Endothelial cell of umbilical vein (primary cell): ENCODE measurements at regions not wholly inside any gene's neighbourhood (a gene's known extent, or its start where the extent isn't known, plus 50 kb on each side); places are given as distances from the start of the nearest gene placed in this dataset.

ENCODE experiments used
- EZH2 ChIP-seq: IDR thresholded peaks from 2 replicates; pipeline ENCODE4 v1.6.1; 2012; ENCODE audit warnings: borderline replicate concordance, low read depth, mild to moderate bottlenecking, moderate library complexity, low read length, inconsistent platforms; ENCODE audit not compliant: severe bottlenecking
- FOS ChIP-seq: IDR thresholded peaks from 2 replicates; pipeline ENCODE4 v1.6.1; 2011; ENCODE audit warnings: mild to moderate bottlenecking, low read length, moderate library complexity, borderline replicate concordance; ENCODE audit not compliant: insufficient read depth
- GATA2 ChIP-seq: IDR thresholded peaks from 2 replicates; pipeline ENCODE4 v1.7.0; 2011; ENCODE audit warnings: low read depth, mild to moderate bottlenecking, moderate library complexity, mixed read lengths, low read length; ENCODE audit not compliant: insufficient read length, insufficient read depth
- MYC ChIP-seq: IDR thresholded peaks from one replicate; pipeline ENCODE4 v1.6.1; 2011; ENCODE audit warnings: mild to moderate bottlenecking, low read depth, low read length
- POLR2A ChIP-seq: IDR thresholded peaks from 2 replicates; pipeline ENCODE4 v1.6.1; 2012; ENCODE audit warnings: low read depth, mild to moderate bottlenecking, control low read depth, low read length
- POLR2AphosphoS5 ChIP-seq: IDR thresholded peaks from 2 replicates; pipeline ENCODE4 v1.6.1; 2012; ENCODE audit warnings: low read depth, mild to moderate bottlenecking, control low read depth, low read length, moderate library complexity; ENCODE audit not compliant: insufficient read depth
- TF ChIP-seq, protein P1 (sequence below), 2 donors: IDR thresholded peaks; 1 replicate in 1 of 2; 2 replicates in 1 of 2; pipeline ENCODE4 v1.5.1; 2011; ENCODE audit warnings: low read length in 2 of 2, mild to moderate bottlenecking in 2 of 2, moderate library complexity in 2 of 2, control low read depth in 1 of 2, inconsistent platforms in 1 of 2, low read depth in 1 of 2; ENCODE audit not compliant: insufficient read depth in 1 of 2; ENCODE audit errors: extremely low read depth in 1 of 2
- TF ChIP-seq, protein P2 (sequence below): IDR thresholded peaks from 2 replicates; pipeline ENCODE4 v1.6.1; 2011; ENCODE audit not compliant: insufficient read depth, insufficient read length

DNA sequence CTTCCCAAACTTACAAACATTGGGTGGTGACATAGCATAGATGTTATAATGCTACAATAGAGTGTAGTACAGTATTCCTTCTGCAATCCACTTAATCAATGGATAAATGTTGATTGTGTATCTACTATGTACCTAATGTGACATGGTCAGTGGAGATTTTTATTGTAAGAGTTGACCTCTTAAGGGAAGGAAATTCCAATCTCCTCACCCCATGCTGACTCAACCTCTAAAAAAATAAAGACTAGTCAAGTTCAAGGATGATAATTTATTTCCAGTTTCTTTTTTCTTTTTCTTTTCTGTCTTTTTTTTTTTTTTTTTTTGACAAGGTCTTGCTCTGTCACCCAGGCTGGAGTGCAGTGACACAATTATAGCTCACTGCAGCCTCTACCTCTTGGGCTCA, 206.5 kb upstream of the STS start:
- TF ChIP-seq, protein P1, sequence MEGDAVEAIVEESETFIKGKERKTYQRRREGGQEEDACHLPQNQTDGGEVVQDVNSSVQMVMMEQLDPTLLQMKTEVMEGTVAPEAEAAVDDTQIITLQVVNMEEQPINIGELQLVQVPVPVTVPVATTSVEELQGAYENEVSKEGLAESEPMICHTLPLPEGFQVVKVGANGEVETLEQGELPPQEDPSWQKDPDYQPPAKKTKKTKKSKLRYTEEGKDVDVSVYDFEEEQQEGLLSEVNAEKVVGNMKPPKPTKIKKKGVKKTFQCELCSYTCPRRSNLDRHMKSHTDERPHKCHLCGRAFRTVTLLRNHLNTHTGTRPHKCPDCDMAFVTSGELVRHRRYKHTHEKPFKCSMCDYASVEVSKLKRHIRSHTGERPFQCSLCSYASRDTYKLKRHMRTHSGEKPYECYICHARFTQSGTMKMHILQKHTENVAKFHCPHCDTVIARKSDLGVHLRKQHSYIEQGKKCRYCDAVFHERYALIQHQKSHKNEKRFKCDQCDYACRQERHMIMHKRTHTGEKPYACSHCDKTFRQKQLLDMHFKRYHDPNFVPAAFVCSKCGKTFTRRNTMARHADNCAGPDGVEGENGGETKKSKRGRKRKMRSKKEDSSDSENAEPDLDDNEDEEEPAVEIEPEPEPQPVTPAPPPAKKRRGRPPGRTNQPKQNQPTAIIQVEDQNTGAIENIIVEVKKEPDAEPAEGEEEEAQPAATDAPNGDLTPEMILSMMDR (IDR thresholded peaks at IDR 0.05; ENCODE audit: extremely low read depth in 1 of 2, insufficient read depth in 1 of 2, low read depth in 1 of 2, low read length in 2 of 2), result no peak
- TF ChIP-seq POLR2A (no peak), EZH2 (no peak), GATA2 (no peak), FOS (no peak), POLR2AphosphoS5 (no peak), MYC (no peak)
- TF ChIP-seq, protein P2, sequence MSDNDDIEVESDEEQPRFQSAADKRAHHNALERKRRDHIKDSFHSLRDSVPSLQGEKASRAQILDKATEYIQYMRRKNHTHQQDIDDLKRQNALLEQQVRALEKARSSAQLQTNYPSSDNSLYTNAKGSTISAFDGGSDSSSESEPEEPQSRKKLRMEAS, result no peak
